Right lobe of liver (tissue), 4 donors: ENCODE measurements at regions not wholly inside any gene's neighbourhood (a gene's known extent, or its start where the extent isn't known, plus 50 kb on each side); places are given as distances from the start of the nearest gene placed in this dataset.

Experiments
- CTCF ChIP-seq, 4 donors: fragments of 200-600 bp in 3 of 4; fragments of 450-650 bp in 1 of 4; IDR thresholded peaks; one replicate each; pipeline versions ENCODE4 v1.5.1 to v1.8.0; 2016 to 2022; ENCODE audit warnings: antibody characterized with exemption in 4 of 4, mild to moderate bottlenecking in 2 of 4
- POLR2A ChIP-seq: fragments of 450-650 bp; IDR thresholded peaks from one replicate; pipeline ENCODE4 v1.6.1; 2017; ENCODE audit warnings: antibody characterized with exemption, mild to moderate bottlenecking
- donor health status: DM: no; HTN: no; CAD: no.
- donor health status: DM: no; HTN: no; CAD: no.
- donor health status: DM: no; HTN: yes; CAD: no.

GRCh38 chr7:34451923-34452322 is 206.1 kb upstream of the NPSR1 start:
- TF ChIP-seq CTCF (IDR thresholded peaks at IDR 0.05) = no peak
- TF ChIP-seq POLR2A = no peak
